Mucosa of stomach (tissue), 1 donor: ENCODE measurements at regions not wholly inside any gene's neighbourhood (a gene's known extent, or its start where the extent isn't known, plus 50 kb on each side); places are given as distances from the start of the nearest gene placed in this dataset.

Experiments
- H3K27me3 ChIP-seq: one replicate; pipeline ENCODE4 v1.7.0; 2013; ENCODE audit warnings: mild to moderate bottlenecking, low read length; ENCODE audit not compliant: control insufficient read depth, insufficient read depth
- H3K36me3 ChIP-seq: one replicate; pipeline ENCODE4 v1.7.0; 2013; ENCODE audit warnings: low read length; ENCODE audit not compliant: control insufficient read depth, insufficient read depth
- H3K4me1 ChIP-seq: one replicate; pipeline ENCODE4 v1.7.0; 2013; ENCODE audit warnings: mild to moderate bottlenecking, low read length; ENCODE audit not compliant: control insufficient read depth, insufficient read depth
- H3K4me3 ChIP-seq: one replicate; pipeline ENCODE4 v1.7.0; 2013; ENCODE audit warnings: low read length
- H3K9ac ChIP-seq: one replicate; pipeline ENCODE4 v1.7.0; 2013; ENCODE audit warnings: mild to moderate bottlenecking, low read length, moderate library complexity
- H3K9me3 ChIP-seq: one replicate; pipeline ENCODE4 v1.7.0; 2013; ENCODE audit warnings: mild to moderate bottlenecking, low read length, moderate library complexity; ENCODE audit not compliant: control insufficient read depth
- donor health status: Pancreatic carcinoma.

DNA sequence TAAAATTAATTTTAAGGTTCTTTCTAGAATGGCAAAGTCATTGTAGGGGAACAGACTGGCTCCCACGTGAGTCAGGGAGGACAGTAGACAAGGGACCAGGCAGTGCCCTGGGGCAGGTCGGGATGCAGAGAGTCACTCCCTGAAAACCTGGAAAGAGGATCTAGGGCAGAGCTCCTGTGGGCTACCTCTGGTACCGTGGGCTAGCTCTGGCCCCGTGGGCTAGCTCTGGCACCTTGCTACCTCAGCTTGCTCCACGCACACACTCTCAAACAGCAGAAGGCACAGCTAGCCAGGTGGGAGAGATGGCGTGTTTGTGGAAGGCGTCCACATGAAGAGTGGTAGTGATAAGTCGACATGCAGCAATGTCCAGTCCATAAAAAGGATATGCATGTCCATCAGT, 66.7 kb upstream of the ARHGEF7 start:
- H3K4me3 ChIP-seq = no peak overlapping the region
- H3K9ac ChIP-seq = no peak overlapping the region
- H3K36me3 ChIP-seq = no peaks in the 10 kb centered on the region
- H3K4me1 ChIP-seq = peaks cover 7% of the 10 kb centered on the region
- no peaks in the 10 kb centered on the region for H3K27me3 ChIP-seq
- no peaks in the 10 kb centered on the region for H3K9me3 ChIP-seq

- Histone ChIP-seq H3K9me3 (no peaks in the 10 kb centered on the region), H3K27me3 (no peaks in the 10 kb centered on the region), H3K4me1 (peaks cover 7% of the 10 kb centered on the region), H3K4me3 (no peak overlapping the region), H3K36me3 (no peaks in the 10 kb centered on the region), H3K9ac (no peak overlapping the region)
Observed at GRCh38 chr13:111047326-111047725, 67.8 kb upstream of the ARHGEF7 start.

GRCh38 chr13:111046590-111047141, 68.4 kb upstream of the ARHGEF7 start:
- Histone ChIP-seq H3K4me1 (peaks cover 7% of the 10 kb centered on the region), H3K4me3 (no peak overlapping the region), H3K27me3 (no peaks in the 10 kb centered on the region), H3K36me3 (no peaks in the 10 kb centered on the region), H3K9ac (no peak overlapping the region), H3K9me3 (no peaks in the 10 kb centered on the region)

GRCh38 chr13:111045170-111045569, 69.9 kb upstream of the ARHGEF7 start:
- Histone ChIP-seq H3K9me3 (no peaks in the 10 kb centered on the region), H3K4me1 (peaks cover 3% of the 10 kb centered on the region), H3K4me3 (no peak overlapping the region), H3K27me3 (peaks cover 4% of the 10 kb centered on the region), H3K9ac (no peak overlapping the region), H3K36me3 (no peaks in the 10 kb centered on the region)

- no peak overlapping the region for H3K9ac ChIP-seq
- H3K4me3 ChIP-seq = no peak overlapping the region
- no peaks in the 10 kb centered on the region for H3K36me3 ChIP-seq
- H3K4me1 ChIP-seq = no peaks in the 10 kb centered on the region
- H3K27me3 ChIP-seq = peaks cover 4% of the 10 kb centered on the region
- no peaks in the 10 kb centered on the region for H3K9me3 ChIP-seq
Observed at GRCh38 chr13:111044087-111044830, 70.9 kb upstream of the ARHGEF7 start.

DNA sequence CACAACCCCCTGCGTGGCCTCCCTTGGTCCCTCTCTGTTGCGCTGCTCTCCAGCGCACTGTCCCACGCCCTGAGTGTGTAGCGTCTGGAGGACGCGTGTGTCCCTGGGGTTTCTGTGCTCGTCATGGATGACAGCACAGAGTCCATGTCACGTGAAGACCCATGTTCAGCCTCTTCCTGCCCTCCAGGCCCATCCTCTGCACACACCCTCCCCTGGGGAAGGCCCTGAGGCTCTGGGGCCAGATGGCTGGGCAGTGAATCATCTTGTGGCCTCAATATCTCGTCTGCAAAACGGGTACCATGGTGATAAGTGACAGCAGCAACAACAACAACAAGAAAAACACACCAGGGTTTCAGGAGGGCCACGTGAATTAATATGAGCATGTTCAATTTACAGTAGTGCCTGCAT, 71.5 kb upstream of the ARHGEF7 start:
- peaks cover 4% of the 10 kb centered on the region for H3K27me3 ChIP-seq
- no peak overlapping the region for H3K4me3 ChIP-seq
- H3K9ac ChIP-seq = no peak overlapping the region
- no peaks in the 10 kb centered on the region for H3K4me1 ChIP-seq
- H3K36me3 ChIP-seq = no peaks in the 10 kb centered on the region
- no peaks in the 10 kb centered on the region for H3K9me3 ChIP-seq

DNA sequence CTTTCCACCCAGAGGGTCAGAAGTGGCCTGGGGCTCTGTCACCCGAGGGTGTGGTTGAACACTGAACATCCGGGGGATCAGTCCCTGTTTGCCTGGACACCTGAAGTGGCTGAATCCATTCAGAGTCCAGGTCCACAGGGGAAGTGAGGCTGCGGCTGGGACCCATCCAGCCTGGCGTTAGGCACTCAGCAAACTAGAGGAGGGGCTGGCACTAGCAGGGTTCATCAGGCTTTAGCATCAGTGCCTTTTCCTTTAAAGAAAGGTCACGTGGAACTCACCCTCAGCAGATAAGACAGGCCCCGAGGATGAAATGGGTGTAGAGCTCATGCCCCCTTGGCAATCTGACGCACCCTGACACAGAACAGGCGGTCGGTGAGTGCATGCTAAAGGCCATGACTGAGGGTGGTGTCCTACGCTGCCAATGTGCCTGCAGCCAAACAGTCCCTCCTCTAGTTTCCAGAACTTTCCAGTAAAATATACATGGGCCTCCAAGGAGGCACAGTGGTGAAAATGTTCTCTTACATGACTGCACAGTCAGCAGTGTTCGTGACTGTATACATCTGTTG, 72.4 kb upstream of the ARHGEF7 start:
- Histone ChIP-seq H3K36me3 (no peaks in the 10 kb centered on the region), H3K4me3 (no peak overlapping the region), H3K9ac (no peak overlapping the region), H3K4me1 (no peaks in the 10 kb centered on the region), H3K27me3 (peaks cover 4% of the 10 kb centered on the region), H3K9me3 (no peaks in the 10 kb centered on the region)

DNA sequence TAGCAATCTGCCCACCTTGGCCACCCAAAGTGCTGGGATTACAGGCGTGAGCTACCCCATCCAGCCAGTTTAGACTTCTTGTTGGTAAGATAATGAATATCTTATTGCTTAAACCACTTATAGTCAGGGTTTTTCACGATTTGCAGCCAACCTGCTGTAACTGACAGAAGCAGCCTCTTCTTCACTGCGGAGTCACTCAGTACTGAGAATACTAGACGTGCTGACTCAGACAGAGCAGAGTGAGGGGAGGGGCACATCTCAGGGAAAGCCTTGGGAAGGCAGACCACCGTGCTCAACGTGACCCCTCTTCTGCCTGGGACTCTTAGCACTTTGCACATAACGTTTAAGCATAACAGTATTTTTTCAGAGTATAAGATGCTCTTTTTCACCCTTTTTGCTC, 74.3 kb upstream of the ARHGEF7 start:
- H3K36me3 ChIP-seq = no peaks in the 10 kb centered on the region
- H3K9ac ChIP-seq = no peak overlapping the region
- no peaks in the 10 kb centered on the region for H3K9me3 ChIP-seq
- H3K4me3 ChIP-seq = no peak overlapping the region
- no peaks in the 10 kb centered on the region for H3K4me1 ChIP-seq
- peaks cover 4% of the 10 kb centered on the region for H3K27me3 ChIP-seq

- no peaks in the 10 kb centered on the region for H3K9me3 ChIP-seq
- H3K4me3 ChIP-seq = no peak overlapping the region
- H3K36me3 ChIP-seq = no peaks in the 10 kb centered on the region
- no peak overlapping the region for H3K9ac ChIP-seq
- no peaks in the 10 kb centered on the region for H3K4me1 ChIP-seq
- peaks cover 4% of the 10 kb centered on the region for H3K27me3 ChIP-seq
Observed at GRCh38 chr13:111039735-111040134, 75.4 kb upstream of the ARHGEF7 start.

DNA sequence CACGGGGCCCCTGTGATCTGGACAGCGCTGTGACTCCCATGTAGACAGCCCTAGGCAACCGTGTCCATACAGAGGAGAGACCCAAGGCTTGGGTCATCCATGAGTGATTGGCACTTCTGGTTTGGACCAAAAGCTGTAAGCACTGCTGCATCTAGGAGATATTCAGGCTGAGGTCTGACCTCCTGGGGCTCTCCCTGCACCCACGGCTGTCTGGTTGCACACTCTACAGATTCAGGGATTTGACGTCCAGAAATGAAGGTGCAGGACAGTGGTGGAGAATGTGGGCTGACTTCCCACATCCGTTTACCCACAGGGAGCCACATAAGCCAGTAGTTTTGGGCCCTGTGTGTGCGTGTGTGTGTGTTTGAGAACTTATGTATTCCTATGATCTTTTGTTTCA, 76.2 kb upstream of the ARHGEF7 start:
- H3K9me3 ChIP-seq = no peaks in the 10 kb centered on the region
- H3K9ac ChIP-seq = no peak overlapping the region
- H3K4me1 ChIP-seq = no peaks in the 10 kb centered on the region
- H3K36me3 ChIP-seq = no peaks in the 10 kb centered on the region
- no peak overlapping the region for H3K4me3 ChIP-seq
- H3K27me3 ChIP-seq = peaks cover 5% of the 10 kb centered on the region

DNA sequence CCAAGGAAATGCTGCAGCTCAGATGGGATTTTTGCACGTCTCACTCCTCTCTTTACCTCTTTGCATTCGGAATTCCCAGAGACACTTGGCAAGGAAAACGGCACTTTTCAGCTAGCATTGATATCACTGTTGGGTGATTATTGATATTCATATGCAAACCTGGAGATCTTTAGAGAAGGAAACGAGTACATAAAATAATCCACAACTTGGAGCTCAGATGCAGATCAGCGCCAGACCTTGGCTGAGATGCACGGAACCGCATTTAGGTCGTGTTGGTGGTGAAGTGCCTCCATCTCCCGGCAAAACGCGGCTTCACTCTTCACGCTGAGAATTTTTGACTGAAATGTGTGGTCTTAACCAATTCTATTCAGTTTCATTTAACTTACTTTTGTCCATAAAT, 77.2 kb upstream of the ARHGEF7 start:
- Histone ChIP-seq H3K9ac (no peak overlapping the region), H3K4me1 (no peaks in the 10 kb centered on the region), H3K36me3 (no peaks in the 10 kb centered on the region), H3K27me3 (peaks cover 11% of the 10 kb centered on the region), H3K9me3 (no peaks in the 10 kb centered on the region), H3K4me3 (no peak overlapping the region)

DNA sequence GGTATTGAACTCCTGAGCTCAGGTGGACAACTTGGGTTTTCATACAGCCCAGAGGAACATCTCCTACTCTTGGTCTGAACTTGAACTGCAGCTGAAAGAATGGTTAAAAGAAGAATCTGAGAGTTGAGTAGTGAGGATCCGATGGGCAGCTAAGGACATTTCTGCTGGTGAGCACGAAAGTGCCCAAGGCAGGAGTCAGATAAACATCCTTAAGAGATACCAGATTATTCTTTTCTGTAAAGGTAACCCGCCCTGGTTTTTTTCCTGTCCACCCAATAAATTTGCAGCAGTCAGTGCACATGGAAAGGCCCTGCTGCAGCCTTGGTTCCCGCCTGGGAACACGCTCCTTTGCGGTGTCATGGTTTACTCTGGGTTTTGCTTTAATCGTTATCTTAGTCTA, 78.4 kb upstream of the ARHGEF7 start:
- H3K4me3 ChIP-seq = no peak overlapping the region
- H3K36me3 ChIP-seq = no peaks in the 10 kb centered on the region
- H3K27me3 ChIP-seq = peaks cover 11% of the 10 kb centered on the region
- no peaks in the 10 kb centered on the region for H3K9me3 ChIP-seq
- H3K4me1 ChIP-seq = no peaks in the 10 kb centered on the region
- H3K9ac ChIP-seq = no peak overlapping the region
